Peyer's patch (tissue), 4 donors: ENCODE measurements at regions not wholly inside any gene's neighbourhood (a gene's known extent, or its start where the extent isn't known, plus 50 kb on each side); places are given as distances from the start of the nearest gene placed in this dataset.

ENCODE experiments used
- POLR2A ChIP-seq, 2 donors: fragments of 450-650 bp; IDR thresholded peaks; one replicate each; pipeline ENCODE4 v1.5.1; 2017; ENCODE audit warnings: antibody characterized with exemption in 2 of 2, mild to moderate bottlenecking in 2 of 2, moderate library complexity in 2 of 2
- TF ChIP-seq, protein P1 (sequence below), 6 experiments: fragments of 450-650 bp in 4 of 6; fragments of 200-600 bp in 2 of 6; sonication (generic) in 1 of 6; IDR thresholded peaks; one replicate each; pipeline ENCODE4 v1.5.1; 2017 to 2019; ENCODE audit warnings: antibody characterized with exemption in 6 of 6, mild to moderate bottlenecking in 3 of 6, moderate library complexity in 1 of 6

DNA sequence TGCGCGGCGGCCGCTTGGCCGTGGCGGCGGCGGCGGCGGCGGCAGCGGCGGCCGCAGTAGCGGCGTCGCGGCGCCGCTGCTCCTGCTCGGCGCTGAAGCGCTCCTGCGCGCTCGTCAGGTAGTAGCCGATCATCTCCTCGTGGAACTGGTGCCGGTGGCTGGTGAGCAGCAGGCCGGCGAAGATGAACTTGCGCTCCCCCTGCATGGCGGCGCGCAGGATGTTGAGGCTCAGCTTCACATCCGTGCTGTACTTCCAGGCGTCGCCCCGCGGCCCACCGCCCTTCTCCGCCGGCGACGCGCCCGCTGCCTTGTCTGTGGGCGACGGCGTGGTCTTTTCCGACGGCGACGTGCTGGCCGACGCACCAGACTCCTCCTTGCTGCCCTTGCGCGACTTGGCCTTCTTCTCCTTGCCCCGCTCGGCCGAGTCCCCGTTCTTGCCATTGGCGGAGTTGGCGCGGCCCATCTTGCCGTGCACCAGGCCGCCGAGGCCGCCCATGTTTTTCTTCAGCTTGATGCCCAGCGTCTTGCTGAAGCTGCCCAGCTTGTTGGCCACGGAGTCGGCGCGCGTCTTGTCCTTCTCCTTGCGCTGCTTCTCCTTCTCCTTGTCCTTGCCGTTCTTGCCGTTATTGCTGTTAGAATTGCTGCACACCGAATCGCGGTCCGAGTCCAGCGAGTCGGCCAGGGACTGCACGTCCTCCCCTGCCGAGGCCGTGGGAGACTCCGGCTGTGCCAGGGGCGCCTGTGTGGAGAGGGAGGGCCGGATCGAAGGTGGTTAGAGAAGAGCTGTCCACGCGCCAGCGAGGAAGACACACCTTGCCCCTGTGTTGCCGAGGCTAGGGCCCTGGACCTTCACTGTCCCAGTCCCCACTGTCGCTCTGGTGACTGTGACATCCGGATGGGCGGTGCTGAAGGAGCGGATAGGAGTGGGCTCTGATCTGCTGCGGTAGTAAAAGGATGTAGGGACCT is 157.6 kb downstream of the KLF13 start:
- TF ChIP-seq, protein P1, sequence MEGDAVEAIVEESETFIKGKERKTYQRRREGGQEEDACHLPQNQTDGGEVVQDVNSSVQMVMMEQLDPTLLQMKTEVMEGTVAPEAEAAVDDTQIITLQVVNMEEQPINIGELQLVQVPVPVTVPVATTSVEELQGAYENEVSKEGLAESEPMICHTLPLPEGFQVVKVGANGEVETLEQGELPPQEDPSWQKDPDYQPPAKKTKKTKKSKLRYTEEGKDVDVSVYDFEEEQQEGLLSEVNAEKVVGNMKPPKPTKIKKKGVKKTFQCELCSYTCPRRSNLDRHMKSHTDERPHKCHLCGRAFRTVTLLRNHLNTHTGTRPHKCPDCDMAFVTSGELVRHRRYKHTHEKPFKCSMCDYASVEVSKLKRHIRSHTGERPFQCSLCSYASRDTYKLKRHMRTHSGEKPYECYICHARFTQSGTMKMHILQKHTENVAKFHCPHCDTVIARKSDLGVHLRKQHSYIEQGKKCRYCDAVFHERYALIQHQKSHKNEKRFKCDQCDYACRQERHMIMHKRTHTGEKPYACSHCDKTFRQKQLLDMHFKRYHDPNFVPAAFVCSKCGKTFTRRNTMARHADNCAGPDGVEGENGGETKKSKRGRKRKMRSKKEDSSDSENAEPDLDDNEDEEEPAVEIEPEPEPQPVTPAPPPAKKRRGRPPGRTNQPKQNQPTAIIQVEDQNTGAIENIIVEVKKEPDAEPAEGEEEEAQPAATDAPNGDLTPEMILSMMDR (IDR thresholded peaks at IDR 0.05): no peak
- TF ChIP-seq POLR2A (IDR thresholded peaks at IDR 0.05): no peak
